ENCODE measurements at regions not wholly inside any gene's neighbourhood (a gene's known extent, or its start where the extent isn't known, plus 50 kb on each side); places are given as distances from the start of the nearest gene placed in this dataset.
"Not testable (repeated sequence)": the region's sequence is repeated elsewhere in the genome, so short reads cannot be mapped to it uniquely, and the experiment has no call there.

- Histone ChIP-seq H3K4me1 (ENCODE audit: insufficient read depth, low read length) (no peaks in the 10 kb centered on the region), H3K9me3 (ENCODE audit: insufficient read depth, low read depth, low read length) (peaks cover 7% of the 10 kb centered on the region), H3K27me3 (ENCODE audit: insufficient read depth, low read length) (no peaks in the 10 kb centered on the region), H3K36me3 (ENCODE audit: insufficient read depth, low read length) (no peaks in the 10 kb centered on the region), H3K79me2 (ENCODE audit: insufficient read depth, low read length) (no peaks in the 10 kb centered on the region), H3K4me3 (ENCODE audit: insufficient read depth, low read depth, low read length) (no peak overlapping the region), H3K9ac (ENCODE audit: low read length) (no peak overlapping the region), H2AFZ (ENCODE audit: low read depth, low read length) (no peak overlapping the region), H4K20me1 (ENCODE audit: insufficient read depth, low read length) (no peaks in the 10 kb centered on the region), H3K27ac (ENCODE audit: low read depth, low read length) (no peak overlapping the region), H3K4me2 (ENCODE audit: low read length) (no peak overlapping the region)
- Mint-ChIP-seq H3K4me1 (ENCODE audit: low read depth, unreplicated experiment) (peaks cover 6% of the 10 kb centered on the region), H3K27ac (ENCODE audit: unreplicated experiment) (peak overlapping the region; percentile 4), H3K36me3 (ENCODE audit: low read depth, unreplicated experiment) (no peaks in the 10 kb centered on the region), H3K27me3 (ENCODE audit: low read depth, unreplicated experiment) (peaks cover 54% of the 10 kb centered on the region), H3K9me3 (ENCODE audit: unreplicated experiment) (peaks cover 25% of the 10 kb centered on the region), H3K4me3 (ENCODE audit: unreplicated experiment) (no peak overlapping the region)
- FAIRE-seq (no peak), DNase-seq (ENCODE audit: low read depth) (no peak)
- TF ChIP-seq, protein P1, sequence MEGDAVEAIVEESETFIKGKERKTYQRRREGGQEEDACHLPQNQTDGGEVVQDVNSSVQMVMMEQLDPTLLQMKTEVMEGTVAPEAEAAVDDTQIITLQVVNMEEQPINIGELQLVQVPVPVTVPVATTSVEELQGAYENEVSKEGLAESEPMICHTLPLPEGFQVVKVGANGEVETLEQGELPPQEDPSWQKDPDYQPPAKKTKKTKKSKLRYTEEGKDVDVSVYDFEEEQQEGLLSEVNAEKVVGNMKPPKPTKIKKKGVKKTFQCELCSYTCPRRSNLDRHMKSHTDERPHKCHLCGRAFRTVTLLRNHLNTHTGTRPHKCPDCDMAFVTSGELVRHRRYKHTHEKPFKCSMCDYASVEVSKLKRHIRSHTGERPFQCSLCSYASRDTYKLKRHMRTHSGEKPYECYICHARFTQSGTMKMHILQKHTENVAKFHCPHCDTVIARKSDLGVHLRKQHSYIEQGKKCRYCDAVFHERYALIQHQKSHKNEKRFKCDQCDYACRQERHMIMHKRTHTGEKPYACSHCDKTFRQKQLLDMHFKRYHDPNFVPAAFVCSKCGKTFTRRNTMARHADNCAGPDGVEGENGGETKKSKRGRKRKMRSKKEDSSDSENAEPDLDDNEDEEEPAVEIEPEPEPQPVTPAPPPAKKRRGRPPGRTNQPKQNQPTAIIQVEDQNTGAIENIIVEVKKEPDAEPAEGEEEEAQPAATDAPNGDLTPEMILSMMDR (IDR thresholded peaks at IDR 0.05; ENCODE audit: insufficient read depth, low read depth, low read length), result no peak
- TF ChIP-seq EZH2 (IDR thresholded peaks at IDR 0.05; ENCODE audit: insufficient read depth, low read length), result no peak
Observed at GRCh38 chr13:112175162-112176075, 108.5 kb downstream of the SOX1 start.

GRCh38 chr13:112176141-112177119 is 109.5 kb downstream of the SOX1 start:
- not testable (repeated sequence) for H3K79me2 ChIP-seq (ENCODE audit: insufficient read depth, low read length); FAIRE-seq; H3K4me3 ChIP-seq (ENCODE audit: insufficient read depth, low read depth, low read length); H3K36me3 Mint-ChIP-seq (ENCODE audit: low read depth, unreplicated experiment); H3K9me3 ChIP-seq (ENCODE audit: insufficient read depth, low read depth, low read length); DNase-seq (ENCODE audit: low read depth); H3K4me3 Mint-ChIP-seq (ENCODE audit: unreplicated experiment); H2AFZ ChIP-seq (ENCODE audit: low read depth, low read length); H3K9ac ChIP-seq (ENCODE audit: low read length); H3K4me1 ChIP-seq (ENCODE audit: insufficient read depth, low read length); H3K27ac ChIP-seq (ENCODE audit: low read depth, low read length); H3K27me3 ChIP-seq (ENCODE audit: insufficient read depth, low read length); H3K36me3 ChIP-seq (ENCODE audit: insufficient read depth, low read length); H4K20me1 ChIP-seq (ENCODE audit: insufficient read depth, low read length); H3K4me2 ChIP-seq (ENCODE audit: low read length); H3K27ac Mint-ChIP-seq (ENCODE audit: unreplicated experiment); H3K4me1 Mint-ChIP-seq (ENCODE audit: low read depth, unreplicated experiment)
- Mint-ChIP-seq H3K27me3 (ENCODE audit: low read depth, unreplicated experiment) (peaks cover 62% of the 10 kb centered on the region), H3K9me3 (ENCODE audit: unreplicated experiment) (peaks cover 25% of the 10 kb centered on the region)

Data from astrocyte (in vitro differentiated cells and primary cell).